Activated naive CD8-positive, alpha-beta T cell treated with anti-CD3 and anti-CD28 coated beads, Interleukin-2, amount 10 ng/mL, durations not matched to agents 7 days and 5 days (primary cell): ENCODE measurements at regions not wholly inside any gene's neighbourhood (a gene's known extent, or its start where the extent isn't known, plus 50 kb on each side); places are given as distances from the start of the nearest gene placed in this dataset.

Source experiments
- ATAC-seq: fragments of 150-1000 bp; cut with Tn5 transposase; one replicate; pipeline ENCODE4 v1.10.0; 2021; ENCODE audit warnings: low read depth, moderate library complexity
- POLR2A ChIA-PET: fragments of 350-600 bp; sonication (Branson Sonifier 250); formaldehyde crosslinking; loops from one replicate; lab custom pipeline; 2021; ENCODE audit warnings: antibody characterized with exemption; lab: Charles Lee
- DNase-seq: peaks from one replicate; pipeline ENCODE4 v3.0.0; 2021
- H3K27ac Mint-ChIP-seq: one replicate; pipeline ENCODE4 v1.8.0; 2022; ENCODE audit warnings: mild to moderate bottlenecking, mixed read lengths
- H3K27me3 Mint-ChIP-seq: one replicate; pipeline ENCODE4 v1.8.0; 2022; ENCODE audit warnings: mild to moderate bottlenecking, moderate library complexity, mixed read lengths
- H3K36me3 Mint-ChIP-seq: one replicate; pipeline ENCODE4 v1.8.0; 2021; ENCODE audit warnings: mild to moderate bottlenecking, mixed read lengths
- H3K4me1 Mint-ChIP-seq: one replicate; pipeline ENCODE4 v1.8.0; 2021; ENCODE audit warnings: mixed read lengths
- H3K4me3 Mint-ChIP-seq: one replicate; pipeline ENCODE4 v1.8.0; 2022; ENCODE audit warnings: mild to moderate bottlenecking, moderate library complexity, mixed read lengths
- H3K9me3 Mint-ChIP-seq: one replicate; pipeline ENCODE4 v1.8.0; 2021; ENCODE audit warnings: mixed read lengths

DNA sequence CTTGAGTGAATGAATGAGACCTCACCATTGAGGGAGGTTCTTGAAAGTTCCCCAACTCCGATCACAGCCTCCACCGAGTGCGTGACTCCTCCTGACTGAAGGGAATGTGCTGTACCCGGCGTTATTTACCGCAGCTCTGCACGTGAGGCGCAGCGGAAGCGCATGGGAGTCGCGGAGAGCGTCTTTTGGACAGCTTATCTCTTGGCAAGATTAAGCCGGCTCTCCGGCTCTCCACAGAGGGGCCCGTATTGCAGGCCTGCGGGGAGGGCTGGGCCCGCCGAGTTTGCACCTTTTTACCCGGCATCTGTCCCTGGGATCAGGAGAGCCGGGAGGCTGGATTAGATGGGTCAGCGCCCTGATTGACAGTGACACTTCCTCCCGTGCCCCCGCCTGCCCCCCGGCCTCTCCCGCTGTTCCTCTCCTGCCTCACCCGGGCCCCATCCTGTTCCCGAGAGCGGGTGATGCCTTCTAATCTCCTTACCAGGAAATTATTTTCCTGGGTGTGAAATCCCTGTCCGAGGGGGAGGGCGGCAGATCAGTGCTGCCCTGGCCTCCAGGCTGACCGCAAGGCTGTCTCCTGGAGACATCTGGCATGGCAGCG, 176.3 kb downstream of the INHBB start:
- Mint-ChIP-seq H3K27me3 (peaks cover 23% of the 10 kb centered on the region), H3K4me1 (peaks cover 2% of the 10 kb centered on the region), H3K36me3 (no peaks in the 10 kb centered on the region), H3K4me3 (no peak overlapping the region), H3K27ac (no peak overlapping the region), H3K9me3 (no peaks in the 10 kb centered on the region)
- POLR2A ChIA-PET: no interaction called here
- DNase-seq (no peak), ATAC-seq (no peak)

DNA sequence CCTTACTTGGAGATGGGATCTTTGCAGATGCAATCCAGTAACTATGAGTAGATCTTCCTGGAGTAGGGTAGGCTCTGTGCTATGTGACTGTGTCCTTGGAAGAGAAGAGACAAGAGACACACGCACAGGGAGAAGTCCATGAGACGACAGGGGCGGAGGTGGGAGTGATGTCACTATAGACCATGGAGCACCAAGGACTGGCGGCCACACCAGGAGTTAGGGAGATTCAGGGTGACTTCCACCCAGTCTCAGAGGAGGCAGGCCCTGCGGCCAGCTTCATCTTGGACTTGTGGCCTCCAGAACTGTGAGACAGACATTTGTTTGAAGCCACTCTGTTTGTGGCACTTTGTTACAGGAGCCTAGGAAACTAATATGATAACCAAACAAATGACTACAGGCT, 177.8 kb downstream of the INHBB start:
- no peak overlapping the region for H3K27ac Mint-ChIP-seq
- no peaks in the 10 kb centered on the region for H3K36me3 Mint-ChIP-seq
- POLR2A ChIA-PET: no interaction called here
- ATAC-seq: no peak
- peaks cover 2% of the 10 kb centered on the region for H3K4me1 Mint-ChIP-seq
- H3K27me3 Mint-ChIP-seq: peaks cover 26% of the 10 kb centered on the region
- no peak overlapping the region for H3K4me3 Mint-ChIP-seq
- H3K9me3 Mint-ChIP-seq: no peaks in the 10 kb centered on the region
- no peak for DNase-seq

DNA sequence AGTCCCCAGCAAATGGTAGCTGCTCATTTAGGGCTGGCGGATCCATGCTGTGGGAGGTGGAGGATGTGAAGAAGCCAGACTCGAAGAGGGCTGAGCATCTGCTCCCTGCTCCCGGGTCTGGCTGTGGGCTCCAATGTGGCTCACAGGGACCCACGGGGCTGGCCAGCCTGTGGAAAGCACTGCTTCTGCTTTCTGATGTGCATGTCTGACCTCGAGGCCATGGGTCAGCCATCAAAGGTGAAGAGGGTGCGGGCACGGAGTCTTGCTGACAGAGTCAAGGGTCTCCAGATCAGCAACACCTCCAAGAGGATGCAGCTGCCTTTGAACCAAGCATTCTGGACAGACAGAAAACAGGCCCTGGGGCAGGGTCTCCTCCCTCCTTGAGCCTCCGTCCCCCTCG, 178.2 kb downstream of the INHBB start:
- H3K27me3 Mint-ChIP-seq: peaks cover 26% of the 10 kb centered on the region
- POLR2A ChIA-PET: no interaction called here
- DNase-seq (no peak), ATAC-seq (no peak)
- no peak overlapping the region for H3K27ac Mint-ChIP-seq
- no peaks in the 10 kb centered on the region for H3K9me3 Mint-ChIP-seq
- no peaks in the 10 kb centered on the region for H3K36me3 Mint-ChIP-seq
- peaks cover 2% of the 10 kb centered on the region for H3K4me1 Mint-ChIP-seq
- H3K4me3 Mint-ChIP-seq: no peak overlapping the region

DNA sequence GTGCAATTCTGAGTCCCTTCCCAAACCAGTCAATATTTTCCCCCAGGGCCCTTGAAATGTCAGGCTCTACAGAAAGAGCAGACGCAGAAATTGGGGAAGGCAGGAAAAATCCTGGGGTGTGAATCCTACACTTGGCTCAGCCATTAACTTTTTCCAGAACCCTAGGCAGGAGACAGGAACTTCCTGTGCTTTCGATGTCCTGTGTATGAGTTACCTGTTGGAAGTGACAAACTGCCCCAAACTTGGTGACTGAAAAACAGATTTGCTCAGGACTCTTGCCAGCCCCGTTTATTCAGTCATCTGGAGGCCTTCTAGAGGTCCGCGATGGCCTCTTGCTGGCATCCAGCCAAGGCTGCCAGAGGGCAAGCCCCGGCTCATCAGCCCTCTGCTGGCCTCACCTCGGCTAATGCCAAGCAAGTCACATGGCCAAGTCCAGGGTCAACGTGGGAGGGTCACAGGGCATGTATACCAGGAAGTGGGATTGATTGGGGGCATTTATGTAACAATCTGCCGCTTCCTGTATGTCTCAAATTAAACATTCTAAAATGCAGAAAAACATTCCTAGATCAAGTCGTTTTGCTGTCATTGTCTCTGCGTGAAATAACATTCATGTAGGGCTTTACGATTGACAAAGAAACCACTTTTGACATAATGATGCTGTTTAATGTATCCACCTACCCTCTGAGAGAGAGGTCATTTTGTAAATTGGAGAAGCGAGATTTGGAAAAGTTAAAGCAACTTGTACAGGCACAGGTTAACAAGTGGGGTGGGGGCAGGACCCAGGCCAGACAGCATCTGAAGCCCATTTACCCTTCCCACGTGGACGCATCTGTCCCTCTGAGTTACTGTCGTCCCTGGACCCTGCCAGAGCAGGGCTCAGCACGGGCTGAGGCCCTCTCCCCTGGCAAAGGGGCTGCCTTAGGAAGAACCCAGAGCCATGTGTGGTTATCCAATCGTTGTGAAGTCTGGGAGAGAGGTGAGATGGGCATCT, 179.4 kb downstream of the INHBB start:
- H3K4me1 Mint-ChIP-seq: peaks cover 2% of the 10 kb centered on the region
- no peaks in the 10 kb centered on the region for H3K9me3 Mint-ChIP-seq
- no peaks in the 10 kb centered on the region for H3K36me3 Mint-ChIP-seq
- no peak overlapping the region for H3K4me3 Mint-ChIP-seq
- H3K27ac Mint-ChIP-seq: no peak overlapping the region
- peaks cover 31% of the 10 kb centered on the region for H3K27me3 Mint-ChIP-seq
- no peak for ATAC-seq
- DNase-seq: no peak
- POLR2A ChIA-PET: no interaction called here

DNA sequence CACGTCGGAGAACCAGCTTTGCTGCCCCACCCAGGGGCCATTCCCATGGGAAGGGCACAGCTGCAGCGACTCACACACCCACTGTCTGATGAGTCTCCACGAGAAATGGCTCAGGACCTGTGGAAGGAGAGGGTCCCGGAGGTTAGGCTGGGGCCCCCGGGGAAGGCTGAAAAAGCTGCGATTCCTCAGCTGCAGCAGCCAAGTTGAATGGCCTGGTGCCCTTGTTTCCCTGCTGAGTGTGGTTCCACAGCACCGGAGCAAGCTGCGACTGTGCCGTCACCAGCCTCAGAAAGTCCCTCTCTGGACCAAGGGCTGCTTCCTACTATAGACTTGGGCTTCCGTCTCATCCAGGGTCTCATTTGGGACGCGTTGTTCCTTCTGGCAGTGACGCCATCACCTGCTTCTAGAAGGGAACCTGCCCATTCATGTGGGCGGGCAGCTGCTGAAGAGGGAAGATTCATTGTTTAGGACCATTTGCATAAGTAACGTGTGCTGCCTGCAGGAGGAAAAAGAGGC, 180.2 kb downstream of the INHBB start:
- no peaks in the 10 kb centered on the region for H3K36me3 Mint-ChIP-seq
- POLR2A ChIA-PET: no interaction called here
- no peaks in the 10 kb centered on the region for H3K9me3 Mint-ChIP-seq
- peaks cover 2% of the 10 kb centered on the region for H3K4me1 Mint-ChIP-seq
- H3K27ac Mint-ChIP-seq: no peak overlapping the region
- no peak overlapping the region for H3K4me3 Mint-ChIP-seq
- no peak for ATAC-seq
- no peak for DNase-seq
- H3K27me3 Mint-ChIP-seq: peaks cover 31% of the 10 kb centered on the region

DNA sequence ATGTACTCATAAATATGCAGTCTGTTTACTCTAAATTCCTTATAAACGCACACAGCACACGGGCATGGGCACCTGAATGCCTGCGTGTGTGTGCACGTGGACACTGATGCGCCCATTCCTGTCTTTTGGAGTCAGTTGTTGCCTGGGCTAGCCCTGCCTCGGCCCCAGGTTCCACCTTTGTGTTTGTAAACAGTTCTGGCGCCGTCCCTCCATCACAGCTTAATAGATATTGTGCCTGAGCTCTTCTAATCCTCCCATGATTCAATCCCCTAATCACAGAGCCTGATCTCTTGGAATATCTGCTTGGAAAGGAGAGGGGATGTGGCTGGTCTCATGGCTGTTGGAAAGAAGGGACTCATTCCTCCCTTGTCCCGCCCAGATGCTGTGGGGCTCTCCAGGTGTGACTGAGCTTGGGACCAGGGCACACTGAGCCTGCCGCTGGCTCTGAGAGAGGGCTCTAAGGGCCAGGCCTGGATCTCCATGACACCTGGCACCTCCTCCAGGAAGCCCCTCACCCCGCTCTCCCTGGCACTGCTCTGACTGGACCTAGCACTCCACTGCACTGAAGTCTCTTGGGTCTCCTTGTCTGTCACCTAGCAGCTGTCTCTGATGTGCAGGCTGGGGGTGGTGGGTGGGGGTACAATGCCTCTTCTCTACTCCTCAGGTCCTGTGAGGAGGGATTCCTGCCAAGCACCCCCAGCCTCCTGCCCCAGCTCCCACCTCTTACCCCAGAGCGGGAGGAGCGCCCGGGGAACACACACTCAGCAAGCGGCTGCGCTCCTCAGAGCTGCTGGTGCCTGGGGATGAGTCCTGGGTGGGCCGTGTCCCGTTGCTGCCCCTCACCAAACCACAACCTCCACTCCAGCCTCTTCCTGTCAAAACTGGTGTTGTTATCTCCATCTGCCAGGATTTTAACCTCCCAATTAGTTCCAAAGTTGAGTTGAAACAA, 181.3 kb downstream of the INHBB start:
- Mint-ChIP-seq H3K4me1 (no peaks in the 10 kb centered on the region), H3K9me3 (no peaks in the 10 kb centered on the region), H3K27me3 (peaks cover 21% of the 10 kb centered on the region), H3K27ac (no peak overlapping the region), H3K36me3 (no peaks in the 10 kb centered on the region), H3K4me3 (no peak overlapping the region)
- DNase-seq: no peak
- POLR2A ChIA-PET: no interaction called here
- ATAC-seq: no peak

DNA sequence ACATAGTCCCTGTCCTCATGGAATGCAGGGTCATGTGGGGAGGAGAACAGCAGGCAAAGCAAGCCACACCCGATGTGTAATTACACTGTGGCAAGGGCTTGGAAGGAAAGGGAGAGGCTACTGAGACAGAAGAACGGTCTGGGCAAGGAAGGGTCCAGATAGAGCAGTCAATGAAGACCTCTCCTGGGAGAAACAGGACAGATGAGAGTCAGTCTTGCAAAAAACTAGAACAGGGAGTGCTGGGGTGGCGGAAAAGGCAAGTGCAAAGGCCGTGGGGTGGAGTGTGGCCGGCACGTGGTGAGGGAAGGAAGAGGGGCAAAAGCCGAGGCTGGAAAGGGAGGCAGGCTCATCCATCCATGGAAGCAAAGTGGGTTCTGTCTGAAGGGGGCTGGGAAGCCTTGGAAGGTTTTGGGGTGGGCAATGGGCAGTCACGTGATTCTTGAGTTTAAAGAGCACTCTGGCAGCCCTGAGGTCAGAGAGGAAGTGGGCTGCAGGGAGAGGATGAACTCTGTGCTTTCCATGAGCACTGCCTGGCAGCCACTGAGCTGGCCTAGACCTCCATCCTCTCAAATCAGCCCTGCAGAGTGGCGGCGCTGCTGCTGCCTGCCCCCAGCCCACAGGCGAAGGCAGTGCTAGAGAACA, 182.2 kb downstream of the INHBB start:
- POLR2A ChIA-PET: no interaction called here
- Mint-ChIP-seq H3K36me3 (no peaks in the 10 kb centered on the region), H3K4me3 (no peak overlapping the region), H3K27ac (no peak overlapping the region), H3K27me3 (peaks cover 14% of the 10 kb centered on the region), H3K9me3 (no peaks in the 10 kb centered on the region), H3K4me1 (no peaks in the 10 kb centered on the region)
- no peak for ATAC-seq
- DNase-seq: no peak

DNA sequence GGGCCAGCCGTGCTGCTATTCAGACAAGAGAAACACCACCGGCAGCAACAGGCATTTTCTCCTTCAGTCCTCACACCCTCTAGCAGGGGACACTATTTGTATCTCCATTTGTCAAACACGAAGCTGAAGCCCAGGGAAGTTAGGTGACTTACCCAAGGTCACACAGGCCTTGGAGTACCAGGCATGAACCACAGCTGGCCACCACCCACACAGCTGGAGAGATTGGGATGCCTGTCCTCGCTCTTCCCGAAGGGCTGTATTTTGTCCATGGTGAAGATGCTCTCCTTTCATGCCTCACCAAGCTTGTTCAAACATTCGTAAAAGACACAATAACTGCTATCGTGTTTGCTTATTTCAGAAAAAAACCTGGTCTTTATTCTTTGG, 182.7 kb downstream of the INHBB start:
- DNase-seq: no peak
- ATAC-seq: no peak
- Mint-ChIP-seq H3K4me3 (no peak overlapping the region), H3K27ac (no peak overlapping the region), H3K27me3 (peaks cover 13% of the 10 kb centered on the region), H3K9me3 (no peaks in the 10 kb centered on the region), H3K36me3 (no peaks in the 10 kb centered on the region), H3K4me1 (no peaks in the 10 kb centered on the region)
- POLR2A ChIA-PET: no interaction called here

DNA sequence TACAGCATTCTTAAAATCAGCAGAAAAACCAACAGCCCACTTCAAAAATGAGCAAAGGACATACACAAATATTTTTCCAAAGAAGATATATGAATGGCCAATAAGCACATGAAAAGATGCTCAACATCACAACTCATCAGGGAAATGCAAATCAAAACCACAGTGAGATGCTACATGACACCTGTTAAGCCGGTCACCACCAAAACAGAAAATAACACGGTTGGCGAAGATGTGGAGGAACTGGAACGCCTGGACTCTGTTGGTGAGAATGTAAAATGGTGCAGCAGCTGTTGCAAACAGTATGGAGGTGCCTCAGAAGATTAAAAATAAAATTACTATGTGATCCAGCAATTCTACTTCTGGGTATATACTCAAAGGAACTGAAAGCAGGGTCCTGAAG, 184.8 kb downstream of the INHBB start:
- H3K4me1 Mint-ChIP-seq: no peaks in the 10 kb centered on the region
- ATAC-seq: no peak
- no peaks in the 10 kb centered on the region for H3K36me3 Mint-ChIP-seq
- POLR2A ChIA-PET: no interaction called here
- H3K27me3 Mint-ChIP-seq: peaks cover 11% of the 10 kb centered on the region
- DNase-seq: no peak
- no peaks in the 10 kb centered on the region for H3K9me3 Mint-ChIP-seq
- H3K4me3 Mint-ChIP-seq: no peak overlapping the region
- no peak overlapping the region for H3K27ac Mint-ChIP-seq

DNA sequence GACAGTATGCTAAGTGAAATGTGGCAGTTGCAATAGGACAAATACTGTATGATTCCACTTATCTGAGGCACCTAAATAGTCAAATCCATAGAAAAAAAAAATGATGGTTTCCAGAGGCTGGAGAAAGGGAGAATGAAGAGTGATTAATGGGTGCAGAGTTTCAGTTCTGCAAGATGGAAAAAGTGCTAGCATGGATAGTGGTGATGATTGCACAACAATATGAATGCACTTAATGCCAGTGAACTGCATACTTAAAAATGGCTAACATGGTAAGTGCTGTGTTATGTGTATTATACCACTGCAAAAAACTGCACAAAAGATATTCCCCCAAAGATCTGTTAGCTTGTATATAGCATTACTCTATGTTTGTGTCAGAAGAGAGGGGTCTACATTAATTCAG, 185.4 kb downstream of the INHBB start:
- H3K4me3 Mint-ChIP-seq: no peak overlapping the region
- no peak for ATAC-seq
- H3K36me3 Mint-ChIP-seq: no peaks in the 10 kb centered on the region
- H3K4me1 Mint-ChIP-seq: no peaks in the 10 kb centered on the region
- POLR2A ChIA-PET: no interaction called here
- H3K27me3 Mint-ChIP-seq: peaks cover 9% of the 10 kb centered on the region
- no peaks in the 10 kb centered on the region for H3K9me3 Mint-ChIP-seq
- no peak for DNase-seq
- H3K27ac Mint-ChIP-seq: no peak overlapping the region

DNA sequence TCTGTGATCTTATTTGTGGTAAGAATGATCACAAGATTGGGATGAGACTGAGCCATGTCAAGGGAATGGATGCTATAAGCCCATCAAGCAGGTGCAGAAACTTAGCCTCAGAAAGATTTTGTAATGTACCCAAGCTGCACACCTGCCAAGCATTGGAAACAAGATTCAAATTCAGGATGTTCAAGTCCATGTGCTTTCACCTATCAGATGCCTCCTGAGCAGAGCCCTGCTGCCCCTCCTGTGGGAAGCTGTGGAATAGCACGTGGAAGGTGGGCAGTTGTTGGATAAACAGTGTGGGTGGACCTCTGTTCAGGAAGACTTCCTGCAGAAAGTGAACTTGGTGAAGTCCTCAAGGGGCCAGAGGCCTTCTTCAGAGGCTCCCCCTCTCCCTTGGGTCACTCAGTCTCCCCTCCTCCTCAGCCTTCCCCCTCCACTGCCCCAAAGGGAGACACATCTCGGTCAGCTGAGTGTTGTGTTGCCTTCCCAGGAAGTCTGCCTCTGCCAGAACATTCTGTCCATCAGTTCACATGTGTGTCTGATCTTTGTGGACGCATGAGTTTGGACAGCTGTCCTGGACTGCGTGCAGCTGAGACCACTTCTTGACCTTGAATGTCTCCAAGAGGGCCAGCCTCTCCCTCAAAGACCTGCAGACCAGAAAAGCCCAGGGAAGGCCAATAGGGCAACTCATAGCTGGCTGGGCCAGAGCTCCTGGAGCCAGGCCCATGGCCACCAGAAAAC, 186.1 kb downstream of the INHBB start:
- H3K4me3 Mint-ChIP-seq: no peak overlapping the region
- DNase-seq (no peak), ATAC-seq (no peak)
- no peaks in the 10 kb centered on the region for H3K9me3 Mint-ChIP-seq
- POLR2A ChIA-PET: no interaction called here
- peaks cover 11% of the 10 kb centered on the region for H3K27me3 Mint-ChIP-seq
- H3K27ac Mint-ChIP-seq: no peak overlapping the region
- no peaks in the 10 kb centered on the region for H3K36me3 Mint-ChIP-seq
- no peaks in the 10 kb centered on the region for H3K4me1 Mint-ChIP-seq

DNA sequence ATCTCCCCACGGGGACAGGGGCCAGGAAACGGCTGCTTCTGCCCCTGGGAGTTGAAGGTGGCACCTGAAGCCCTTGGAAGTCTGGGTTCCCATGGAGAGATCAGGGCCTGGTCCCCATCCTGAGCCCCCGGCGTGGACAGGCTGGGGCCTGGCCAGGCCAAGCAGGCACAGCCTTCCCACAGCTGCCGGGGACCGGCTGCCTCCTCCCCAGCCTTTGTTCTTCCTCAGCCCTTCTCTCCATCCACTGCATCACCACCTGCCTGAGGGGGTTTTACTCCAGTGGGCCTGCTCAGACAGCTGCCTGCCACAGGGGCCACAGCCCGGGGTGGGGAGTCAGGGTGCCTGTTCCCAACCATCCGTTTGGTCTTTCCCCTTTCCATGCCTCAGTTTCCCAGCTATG, 187.7 kb downstream of the INHBB start:
- Mint-ChIP-seq H3K4me1 (no peaks in the 10 kb centered on the region), H3K36me3 (no peaks in the 10 kb centered on the region), H3K9me3 (no peaks in the 10 kb centered on the region), H3K4me3 (no peak overlapping the region), H3K27ac (no peak overlapping the region), H3K27me3 (peaks cover 8% of the 10 kb centered on the region)
- ATAC-seq (no peak), DNase-seq (no peak)
- POLR2A ChIA-PET: no interaction called here
